ENCODE measurements at regions not wholly inside any gene's neighbourhood (a gene's known extent, or its start where the extent isn't known, plus 50 kb on each side); places are given as distances from the start of the nearest gene placed in this dataset.

DNA sequence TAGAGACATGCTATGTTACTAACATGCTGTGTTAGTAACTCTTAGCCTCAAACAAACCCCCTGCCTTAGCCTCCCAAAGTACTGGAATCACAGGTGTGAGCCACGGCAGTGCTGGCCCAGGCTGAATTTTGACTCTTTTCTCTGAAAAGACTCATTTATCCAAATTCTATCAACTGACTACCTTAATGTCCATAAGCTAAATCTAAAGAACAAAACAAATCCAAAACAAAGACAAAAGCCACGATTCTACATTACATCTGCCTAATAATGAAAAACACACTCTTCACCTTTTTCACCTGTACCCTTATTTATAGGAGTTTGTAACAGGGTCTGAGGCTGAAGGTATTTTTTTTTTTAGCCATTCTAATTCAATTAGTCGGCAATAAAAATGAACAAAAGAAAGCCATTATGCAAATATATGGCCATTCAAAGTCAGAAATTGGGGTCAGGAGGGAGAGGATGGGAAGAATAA lies 432.5 kb downstream of the RBFOX1 start:
- TF ChIP-seq ZFX (IDR thresholded peaks at IDR 0.05) (no peak), CTCF (conservative IDR thresholded peaks at IDR 0.05) (no peak)
- H3K27ac ChIP-seq, result no peak overlapping the region

DNA sequence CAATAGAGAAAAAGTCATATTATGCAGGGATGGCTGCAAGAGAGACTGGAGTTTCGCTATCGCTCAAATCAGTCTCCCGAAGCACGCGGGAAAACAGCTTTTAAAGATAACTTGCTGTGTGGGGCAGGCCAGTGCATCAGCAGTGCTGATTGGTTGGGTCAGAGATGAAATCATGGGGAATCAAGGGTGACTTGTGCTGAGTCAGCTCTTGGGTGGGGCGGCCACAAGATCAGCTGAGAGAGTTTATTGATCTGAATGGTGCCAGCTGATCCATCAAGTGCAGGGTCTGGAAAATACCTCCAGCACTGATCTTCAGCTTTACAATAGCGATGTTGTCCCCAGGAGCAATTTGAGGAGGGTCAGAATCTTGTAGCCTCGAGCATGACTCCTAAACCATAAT lies 430.5 kb downstream of the RBFOX1 start:
- TF ChIP-seq ZFX (IDR thresholded peaks at IDR 0.05) (no peak), CTCF (conservative IDR thresholded peaks at IDR 0.05) (no peak)

More for the DNA sequence above, 430.5 kb downstream of the RBFOX1 start:
- H3K27ac ChIP-seq, result no peak overlapping the region

Data from C4-2B (cell line).